Ishikawa (cell line): ENCODE measurements at regions not wholly inside any gene's neighbourhood (a gene's known extent, or its start where the extent isn't known, plus 50 kb on each side); places are given as distances from the start of the nearest gene placed in this dataset.

ENCODE experiments used
- EP300 ChIP-seq: IDR thresholded peaks from 2 replicates; pipeline ENCODE4 v1.6.1; 2012; ENCODE audit warnings: borderline replicate concordance
- FOXM1 ChIP-seq: IDR thresholded peaks from 2 replicates; pipeline ENCODE4 v1.6.1; 2012; ENCODE audit warnings: low read depth, borderline replicate concordance
- YY1 ChIP-seq: IDR thresholded peaks from 2 replicates; pipeline ENCODE4 v1.6.1; 2012; ENCODE audit warnings: low read depth

- no peak for TF ChIP-seq EP300
- no peak for TF ChIP-seq FOXM1
- TF ChIP-seq YY1: no peak
Observed at GRCh38 chr13:83024232-83024631, 858.0 kb downstream of the SLITRK1 start.
